ENCODE measurements at regions not wholly inside any gene's neighbourhood (a gene's known extent, or its start where the extent isn't known, plus 50 kb on each side); places are given as distances from the start of the nearest gene placed in this dataset.

DNA sequence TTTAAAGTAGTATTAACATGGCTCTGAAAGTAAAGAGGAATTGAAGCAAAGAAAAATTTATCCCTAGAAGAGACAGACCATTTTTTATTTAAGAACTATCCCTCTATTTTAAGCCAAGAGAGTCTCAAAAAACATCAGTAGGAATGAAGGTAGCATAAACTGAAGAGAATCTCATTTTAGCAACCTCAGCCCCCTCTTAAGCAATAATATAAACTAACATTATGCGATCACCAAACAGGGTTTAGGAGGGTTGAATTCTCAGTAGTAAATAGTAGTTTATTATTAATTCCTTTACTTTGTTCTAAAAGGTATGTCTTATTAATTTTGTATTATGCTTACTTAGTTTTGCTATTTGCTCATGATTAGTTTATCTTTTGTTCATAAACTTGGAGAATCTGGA lies 287.4 kb downstream of the CDK5RAP2 start:
- Histone ChIP-seq H4K20me1 (ENCODE audit: insufficient read depth, low read length) (no peaks in the 10 kb centered on the region), H3K9me3 (replicated peaks; ENCODE audit: insufficient read depth, low read length) (no peaks in the 10 kb centered on the region), H3K9me2 (replicated peaks; ENCODE audit: insufficient read depth, low read length) (no peaks in the 10 kb centered on the region), H3K4me2 (ENCODE audit: low read depth, low read length) (no peak overlapping the region), H3F3A (ENCODE audit: insufficient read depth, low read length) (no peaks in the 10 kb centered on the region), H2AFZ (ENCODE audit: low read length) (no peak overlapping the region), H3K36me3 (replicated peaks; ENCODE audit: insufficient read depth, low read length) (no peaks in the 10 kb centered on the region), H3K9ac (ENCODE audit: low read length) (no peak overlapping the region), H3K27ac (ENCODE audit: low read length) (no peak overlapping the region), H3K4me3 (ENCODE audit: low read length) (no peak overlapping the region), H3K4me1 (ENCODE audit: low read length) (no peaks in the 10 kb centered on the region), H3K79me2 (ENCODE audit: low read length) (no peaks in the 10 kb centered on the region), H3K27me3 (replicated peaks; ENCODE audit: insufficient read depth, low read length) (no peaks in the 10 kb centered on the region)
- DNase-seq, result no peak
- TF ChIP-seq, protein P1, sequence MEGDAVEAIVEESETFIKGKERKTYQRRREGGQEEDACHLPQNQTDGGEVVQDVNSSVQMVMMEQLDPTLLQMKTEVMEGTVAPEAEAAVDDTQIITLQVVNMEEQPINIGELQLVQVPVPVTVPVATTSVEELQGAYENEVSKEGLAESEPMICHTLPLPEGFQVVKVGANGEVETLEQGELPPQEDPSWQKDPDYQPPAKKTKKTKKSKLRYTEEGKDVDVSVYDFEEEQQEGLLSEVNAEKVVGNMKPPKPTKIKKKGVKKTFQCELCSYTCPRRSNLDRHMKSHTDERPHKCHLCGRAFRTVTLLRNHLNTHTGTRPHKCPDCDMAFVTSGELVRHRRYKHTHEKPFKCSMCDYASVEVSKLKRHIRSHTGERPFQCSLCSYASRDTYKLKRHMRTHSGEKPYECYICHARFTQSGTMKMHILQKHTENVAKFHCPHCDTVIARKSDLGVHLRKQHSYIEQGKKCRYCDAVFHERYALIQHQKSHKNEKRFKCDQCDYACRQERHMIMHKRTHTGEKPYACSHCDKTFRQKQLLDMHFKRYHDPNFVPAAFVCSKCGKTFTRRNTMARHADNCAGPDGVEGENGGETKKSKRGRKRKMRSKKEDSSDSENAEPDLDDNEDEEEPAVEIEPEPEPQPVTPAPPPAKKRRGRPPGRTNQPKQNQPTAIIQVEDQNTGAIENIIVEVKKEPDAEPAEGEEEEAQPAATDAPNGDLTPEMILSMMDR (IDR thresholded peaks at IDR 0.05; ENCODE audit: low read length), result no peak
- TF ChIP-seq EZH2phosphoT487 (IDR thresholded peaks at IDR 0.05; ENCODE audit: low read length) (no peak), EZH2 (optimal IDR thresholded peaks at IDR 0.05; ENCODE audit: low read depth, low read length) (no peak)

DNA sequence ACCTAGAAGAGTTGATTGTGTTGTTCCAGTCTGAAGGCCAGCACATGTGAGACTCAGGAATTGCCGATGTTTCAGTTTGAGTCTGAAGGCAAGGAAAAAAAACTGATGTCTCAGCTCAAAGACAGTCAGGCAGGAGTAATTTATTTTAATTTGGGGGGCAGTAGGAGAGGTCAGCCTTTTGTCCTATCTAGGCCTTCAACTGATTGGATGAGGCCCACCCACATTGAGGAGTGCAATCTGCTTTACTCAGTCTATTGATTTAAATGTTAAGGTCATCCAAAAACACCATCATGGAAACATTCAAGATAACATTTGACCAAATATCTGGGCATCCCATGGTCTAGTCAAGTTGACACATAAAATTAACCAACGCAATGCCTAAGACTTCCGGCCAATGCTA lies 288.9 kb downstream of the CDK5RAP2 start:
- Histone ChIP-seq H4K20me1 (ENCODE audit: insufficient read depth, low read length) (no peaks in the 10 kb centered on the region), H3F3A (ENCODE audit: insufficient read depth, low read length) (no peaks in the 10 kb centered on the region), H3K9ac (ENCODE audit: low read length) (no peak overlapping the region), H3K4me3 (ENCODE audit: low read length) (no peak overlapping the region), H2AFZ (ENCODE audit: low read length) (no peak overlapping the region), H3K4me2 (ENCODE audit: low read depth, low read length) (no peak overlapping the region), H3K79me2 (ENCODE audit: low read length) (no peaks in the 10 kb centered on the region), H3K36me3 (replicated peaks; ENCODE audit: insufficient read depth, low read length) (no peaks in the 10 kb centered on the region), H3K27ac (ENCODE audit: low read length) (no peak overlapping the region), H3K4me1 (ENCODE audit: low read length) (no peaks in the 10 kb centered on the region), H3K27me3 (replicated peaks; ENCODE audit: insufficient read depth, low read length) (no peaks in the 10 kb centered on the region), H3K9me2 (replicated peaks; ENCODE audit: insufficient read depth, low read length) (no peaks in the 10 kb centered on the region), H3K9me3 (replicated peaks; ENCODE audit: insufficient read depth, low read length) (no peaks in the 10 kb centered on the region)
- no peak for DNase-seq
- TF ChIP-seq, protein P1 (IDR thresholded peaks at IDR 0.05; ENCODE audit: low read length), result no peak
- TF ChIP-seq EZH2 (optimal IDR thresholded peaks at IDR 0.05; ENCODE audit: low read depth, low read length), result no peak
- no peak for TF ChIP-seq EZH2phosphoT487 (IDR thresholded peaks at IDR 0.05; ENCODE audit: low read length)

DNA sequence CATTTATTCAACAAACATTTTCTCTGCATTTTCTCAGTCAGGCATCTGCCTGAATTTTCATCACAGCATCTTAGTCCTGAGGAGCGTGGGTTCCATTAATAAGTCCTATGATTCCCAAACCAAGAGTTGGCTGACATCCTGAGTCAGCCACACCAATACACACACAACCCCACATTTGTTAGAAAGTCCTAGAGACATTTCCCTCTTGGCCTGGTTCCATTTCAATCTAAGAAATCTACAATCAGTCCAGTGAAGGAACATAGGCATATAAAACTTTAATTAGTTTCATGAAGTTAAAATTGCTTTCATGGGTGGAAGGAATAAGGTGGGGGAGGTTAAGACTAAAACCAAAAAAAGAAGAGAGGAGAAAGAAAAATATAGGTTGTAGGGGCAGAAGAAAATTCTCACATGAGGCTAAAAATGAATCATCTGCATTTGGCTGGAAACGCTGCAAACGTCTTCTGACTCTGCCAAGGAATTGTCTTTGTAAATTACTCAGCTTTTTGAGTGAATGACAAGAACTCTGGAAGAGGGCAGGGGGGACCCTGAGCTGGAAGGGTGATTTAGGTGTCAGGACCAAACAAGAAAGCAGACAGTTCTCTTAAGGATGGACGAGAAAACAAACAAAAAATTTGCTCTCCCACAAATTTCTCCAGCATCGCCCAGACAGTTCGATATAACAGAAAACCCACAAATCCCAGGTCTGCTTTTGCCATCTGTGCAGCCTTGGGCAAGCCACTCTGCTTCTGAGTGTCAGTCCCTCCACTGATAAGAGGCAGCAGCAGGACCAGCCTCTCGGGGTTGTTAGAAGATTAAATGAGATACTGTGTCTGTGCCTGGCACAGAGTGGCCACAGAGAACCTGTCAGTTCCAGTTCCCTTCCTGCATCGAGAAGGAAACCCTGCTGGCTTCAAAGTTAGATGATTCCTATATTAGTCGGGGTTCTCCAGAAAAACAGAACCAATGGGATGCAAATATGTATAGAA lies 289.7 kb downstream of the CDK5RAP2 start:
- H3K27ac ChIP-seq (ENCODE audit: low read length), result no peak overlapping the region
- no peak overlapping the region for H3K9ac ChIP-seq (ENCODE audit: low read length)
- no peak overlapping the region for H3K4me2 ChIP-seq (ENCODE audit: low read depth, low read length)
- H3K9me2 ChIP-seq (replicated peaks; ENCODE audit: insufficient read depth, low read length), result no peaks in the 10 kb centered on the region
- no peaks in the 10 kb centered on the region for H3K36me3 ChIP-seq (replicated peaks; ENCODE audit: insufficient read depth, low read length)
- TF ChIP-seq EZH2phosphoT487 (IDR thresholded peaks at IDR 0.05; ENCODE audit: low read length) (no peak), EZH2 (optimal IDR thresholded peaks at IDR 0.05; ENCODE audit: low read depth, low read length) (no peak)
- TF ChIP-seq, protein P1 (IDR thresholded peaks at IDR 0.05; ENCODE audit: low read length), result no peak
- no peaks in the 10 kb centered on the region for H3K79me2 ChIP-seq (ENCODE audit: low read length)
- no peaks in the 10 kb centered on the region for H3K4me1 ChIP-seq (ENCODE audit: low read length)
- H3K9me3 ChIP-seq (replicated peaks; ENCODE audit: insufficient read depth, low read length), result no peaks in the 10 kb centered on the region
- H2AFZ ChIP-seq (ENCODE audit: low read length), result no peak overlapping the region
- no peaks in the 10 kb centered on the region for H3F3A ChIP-seq (ENCODE audit: insufficient read depth, low read length)
- no peak for DNase-seq
- no peak overlapping the region for H3K4me3 ChIP-seq (ENCODE audit: low read length)
- no peaks in the 10 kb centered on the region for H4K20me1 ChIP-seq (ENCODE audit: insufficient read depth, low read length)
- H3K27me3 ChIP-seq (replicated peaks; ENCODE audit: insufficient read depth, low read length), result no peaks in the 10 kb centered on the region

Data from MM.1S (cell line).